CMK (cell line): ENCODE measurements at regions not wholly inside any gene's neighbourhood (a gene's known extent, or its start where the extent isn't known, plus 50 kb on each side); places are given as distances from the start of the nearest gene placed in this dataset.
"Not testable (repeated sequence)": the region's sequence is repeated elsewhere in the genome, so short reads cannot be mapped to it uniquely, and the experiment has no call there.

Source experiments
- DNase-seq: peaks from one replicate; pipeline ENCODE4 v3.0.0-alpha.2; 2010; ENCODE audit warnings: low read depth

GRCh38 chr5:103908336-103909080 is 345.9 kb upstream of the NUDT12 start:
- DNase-seq: no peak

- DNase-seq: no peak
These were observed 344.4 kb upstream of the NUDT12 start for GRCh38 chr5:103907001-103907400.

GRCh38 chr5:103904651-103905050 is 342.1 kb upstream of the NUDT12 start:
- DNase-seq: no peak

- no peak for DNase-seq
These were observed 340.3 kb upstream of the NUDT12 start for GRCh38 chr5:103902893-103903292.

GRCh38 chr5:103901885-103902284 is 339.3 kb upstream of the NUDT12 start:
- no peak for DNase-seq

GRCh38 chr5:103896593-103896992 is 334.0 kb upstream of the NUDT12 start:
- DNase-seq: no peak

GRCh38 chr5:103895738-103896137 is 333.1 kb upstream of the NUDT12 start:
- DNase-seq: no peak

- DNase-seq: no peak
These were observed 332.3 kb upstream of the NUDT12 start for GRCh38 chr5:103894882-103895281.

GRCh38 chr5:103891151-103891550 is 328.6 kb upstream of the NUDT12 start:
- DNase-seq: no peak

- no peak for DNase-seq
These were observed 327.7 kb upstream of the NUDT12 start for GRCh38 chr5:103890313-103890712.

GRCh38 chr5:103889500-103890209 is 327.1 kb upstream of the NUDT12 start:
- no peak for DNase-seq

- no peak for DNase-seq
These were observed 324.2 kb upstream of the NUDT12 start for GRCh38 chr5:103886826-103887225.

GRCh38 chr5:103883143-103883542 is 320.6 kb upstream of the NUDT12 start:
- DNase-seq: no peak

- no peak for DNase-seq
These were observed 319.0 kb upstream of the NUDT12 start for GRCh38 chr5:103881560-103881959.

GRCh38 chr5:103867857-103868598 is 305.4 kb upstream of the NUDT12 start:
- DNase-seq: no peak

- DNase-seq: no peak
These were observed 303.6 kb upstream of the NUDT12 start for GRCh38 chr5:103866169-103866568.

GRCh38 chr5:103862398-103862797 is 299.8 kb upstream of the NUDT12 start:
- DNase-seq: no peak

GRCh38 chr5:103860327-103860726 is 297.7 kb upstream of the NUDT12 start:
- no peak for DNase-seq

GRCh38 chr5:103858367-103858766 is 295.8 kb upstream of the NUDT12 start:
- not testable (repeated sequence) for DNase-seq

- no peak for DNase-seq
These were observed 288.5 kb upstream of the NUDT12 start for GRCh38 chr5:103851091-103851490.

- DNase-seq: no peak
These were observed 287.3 kb upstream of the NUDT12 start for GRCh38 chr5:103849934-103850333.

- DNase-seq: no peak
These were observed 284.5 kb upstream of the NUDT12 start for GRCh38 chr5:103847060-103847459.

GRCh38 chr5:103842936-103843335 is 280.3 kb upstream of the NUDT12 start:
- no peak for DNase-seq
